HCT116 (cell line): ENCODE measurements at regions not wholly inside any gene's neighbourhood (a gene's known extent, or its start where the extent isn't known, plus 50 kb on each side); places are given as distances from the start of the nearest gene placed in this dataset.

Source experiments
- ATAC-seq: fragments of 200-7000 bp; cut with Tn5 transposase; 2 replicates; pipeline ENCODE4 v1.9.1; 2020; ENCODE audit warnings: mild to moderate bottlenecking, moderate library complexity
- BruUV-seq: library from RNA; stranded (reverse); fragments of 400-500 nt; replicated peaks from 2 replicates; lab custom pipeline; 2021; lab: Mats Ljungman, UMichigan
- CTCF ChIA-PET: fragments of 300-600 bp; sonication (Branson Sonifier 250); formaldehyde crosslinking; loops from one replicate; lab custom pipeline; 2021; ENCODE audit warnings: antibody characterized with exemption; lab: Charles Lee
- POLR2A ChIA-PET: fragments of 300-600, 350-600 bp; sonication (Branson Sonifier 250); formaldehyde crosslinking; loops from one replicate; lab custom pipeline; 2021; ENCODE audit warnings: antibody characterized with exemption; lab: Charles Lee
- RAD21 ChIA-PET, 2 experiments: fragments of 300-600 bp; sonication (Branson Sonifier 250); formaldehyde crosslinking; loops; one replicate each; lab custom pipeline; 2023; ENCODE audit warnings: low total read pairs in 2 of 2; ENCODE audit not compliant: uncharacterized antibody in 2 of 2, unreplicated experiment in 2 of 2, low non-redundant PET in 1 of 2; lab: Charles Lee
- DNase-seq: peaks from one replicate; pipeline ENCODE4 v3.0.0-alpha.2; 2010; ENCODE audit warnings: low read depth, low spot score
- H2AFZ ChIP-seq: fragments of 200-600 bp; shearing (Covaris generic), sonication (generic); 2 replicates; pipeline ENCODE4 v1.6.1; 2017; ENCODE audit warnings: low read depth, mixed run types, mixed read lengths, antibody characterized with exemption, low read length; ENCODE audit not compliant: poor library complexity, severe bottlenecking
- H3K27ac ChIP-seq: 2 replicates; pipeline ENCODE4 v1.5.1; 2012; ENCODE audit warnings: low read depth, low read length
- H3K27me3 ChIP-seq: fragments of 200-600 bp; sonication (generic); 2 replicates; pipeline ENCODE4 v1.6.1; 2016; ENCODE audit warnings: mixed run types, low read length, mixed read lengths; ENCODE audit not compliant: insufficient read depth
- H3K36me3 ChIP-seq, 2 experiments: fragments of 200-500 bp in 1 of 2; fragments of 200-600 bp in 1 of 2; sonication (Bioruptor generic) in 1 of 2; sonication (generic) in 1 of 2; 2 replicates each; pipeline versions ENCODE4 v1.5.1 to v1.6.1; 2014 to 2016; ENCODE audit warnings: low read length in 2 of 2, inconsistent platforms in 1 of 2, mixed read lengths in 1 of 2, mixed run types in 1 of 2; ENCODE audit not compliant: insufficient read depth in 2 of 2, control insufficient read depth in 1 of 2
- H3K4me1 ChIP-seq, 2 experiments: fragments of 200-600 bp in 1 of 2; sonication (generic) in 1 of 2; 2 replicates each; pipeline versions ENCODE4 v1.5.1 to v1.6.1; 2012 to 2017; ENCODE audit warnings: low read length in 2 of 2, inconsistent platforms in 1 of 2, mild to moderate bottlenecking in 1 of 2, mixed read lengths in 1 of 2, mixed run types in 1 of 2, moderate library complexity in 1 of 2; ENCODE audit not compliant: insufficient read depth in 2 of 2, control insufficient read depth in 1 of 2
- H3K4me2 ChIP-seq: fragments of 200-600 bp; sonication (generic); 2 replicates; pipeline ENCODE4 v1.6.1; 2017; ENCODE audit warnings: mixed run types, low read length, mixed read lengths
- H3K4me3 ChIP-seq, 2 experiments: fragments of 200-600 bp in 1 of 2; sonication (generic) in 1 of 2; replicated peaks in 1 of 2; 2 replicates each; pipeline ENCODE4 v1.5.1; 2011 to 2016; ENCODE audit warnings: low read length in 2 of 2, control low read depth in 1 of 2, low read depth in 1 of 2, mild to moderate bottlenecking in 1 of 2, mixed read lengths in 1 of 2, mixed run types in 1 of 2
- H3K79me2 ChIP-seq: fragments of 200-600 bp; sonication (generic); 2 replicates; pipeline ENCODE4 v1.6.1; 2017; ENCODE audit warnings: mild to moderate bottlenecking, mixed run types, low read length, moderate library complexity, mixed read lengths; ENCODE audit not compliant: insufficient read depth
- H3K9ac ChIP-seq: fragments of 200-600 bp; sonication (generic); 2 replicates; pipeline ENCODE4 v1.6.1; 2016; ENCODE audit warnings: low read length, mixed read lengths
- H3K9me2 ChIP-seq: fragments of 200-600 bp; sonication (generic), shearing (Covaris generic); 2 replicates; pipeline ENCODE4 v1.6.1; 2017; ENCODE audit warnings: mixed run types, mild to moderate bottlenecking, moderate library complexity; ENCODE audit not compliant: insufficient read depth
- H3K9me3 ChIP-seq, 2 experiments: fragments of 200-500 bp in 1 of 2; fragments of 200-600 bp in 1 of 2; sonication (Bioruptor generic) in 1 of 2; sonication (generic) in 1 of 2; 2 replicates each; pipeline ENCODE4 v1.6.1; 2014 to 2017; ENCODE audit warnings: low read length in 2 of 2, mixed read lengths in 2 of 2, inconsistent platforms in 1 of 2, low read depth in 1 of 2, mild to moderate bottlenecking in 1 of 2, mixed run types in 1 of 2, moderate library complexity in 1 of 2; ENCODE audit not compliant: control insufficient read depth in 1 of 2, insufficient read depth in 1 of 2
- H4K20me1 ChIP-seq: fragments of 200-600 bp; sonication (generic), shearing (Covaris generic); 2 replicates; pipeline ENCODE4 v1.6.1; 2017; ENCODE audit warnings: mixed run types, mild to moderate bottlenecking, moderate library complexity; ENCODE audit not compliant: insufficient read depth
- CBX3 ChIP-seq: IDR thresholded peaks from 2 replicates; pipeline ENCODE4 v1.6.1; 2012; ENCODE audit warnings: low read depth
- CEBPB ChIP-seq: IDR thresholded peaks from 2 replicates; pipeline ENCODE4 v1.6.1; 2012; ENCODE audit warnings: low read depth
- EGR1 ChIP-seq: IDR thresholded peaks from 2 replicates; pipeline ENCODE4 v1.6.1; 2012; ENCODE audit warnings: low read depth
- EZH2phosphoT487 ChIP-seq: fragments of 200-600 bp; IDR thresholded peaks from 2 replicates; pipeline ENCODE4 v1.6.1; 2018; ENCODE audit warnings: antibody characterized with exemption, borderline replicate concordance
- FOSL1 ChIP-seq: IDR thresholded peaks from 2 replicates; pipeline ENCODE4 v1.6.1; 2012; ENCODE audit warnings: low read depth
- SP1 ChIP-seq: IDR thresholded peaks from 2 replicates; pipeline ENCODE4 v1.6.1; 2012; ENCODE audit warnings: low read depth
- SRF ChIP-seq: IDR thresholded peaks from 2 replicates; pipeline ENCODE4 v1.6.1; 2012; ENCODE audit warnings: low read depth
- TCF7L2 ChIP-seq: IDR thresholded peaks from 2 replicates; pipeline ENCODE4 v1.7.0; 2011; ENCODE audit warnings: borderline replicate concordance, inconsistent platforms; ENCODE audit not compliant: insufficient read depth, insufficient read length; ENCODE audit errors: extremely low read depth
- YY1 ChIP-seq: IDR thresholded peaks from 2 replicates; pipeline ENCODE4 v1.6.1; 2011; ENCODE audit warnings: low read length, low read depth, moderate library complexity, mild to moderate bottlenecking; ENCODE audit not compliant: insufficient replicate concordance; ENCODE audit errors: extremely low read depth
- ZFX ChIP-seq: fragments of 450-650 bp; IDR thresholded peaks from 2 replicates; pipeline ENCODE4 v1.6.1; 2017
- ZNF274 ChIP-seq: fragments of 200-500 bp; sonication (Bioruptor generic); IDR thresholded peaks from 2 replicates; pipeline ENCODE4 v1.6.1; 2014; ENCODE audit warnings: mild to moderate bottlenecking, low read depth, low read length, inconsistent platforms
- intact Hi-C: fragments of 100-400 bp; cut with micrococcal nuclease; formaldehyde crosslinking; loops from 2 replicates; pipeline ENCODE4 v1.10.0; 2022
- TF ChIP-seq, protein P1 (sequence below): IDR thresholded peaks from 2 replicates; pipeline ENCODE4 v1.6.1; 2011; ENCODE audit warnings: mild to moderate bottlenecking, low read length, moderate library complexity; ENCODE audit not compliant: insufficient replicate concordance; ENCODE audit errors: extremely low read depth

DNA sequence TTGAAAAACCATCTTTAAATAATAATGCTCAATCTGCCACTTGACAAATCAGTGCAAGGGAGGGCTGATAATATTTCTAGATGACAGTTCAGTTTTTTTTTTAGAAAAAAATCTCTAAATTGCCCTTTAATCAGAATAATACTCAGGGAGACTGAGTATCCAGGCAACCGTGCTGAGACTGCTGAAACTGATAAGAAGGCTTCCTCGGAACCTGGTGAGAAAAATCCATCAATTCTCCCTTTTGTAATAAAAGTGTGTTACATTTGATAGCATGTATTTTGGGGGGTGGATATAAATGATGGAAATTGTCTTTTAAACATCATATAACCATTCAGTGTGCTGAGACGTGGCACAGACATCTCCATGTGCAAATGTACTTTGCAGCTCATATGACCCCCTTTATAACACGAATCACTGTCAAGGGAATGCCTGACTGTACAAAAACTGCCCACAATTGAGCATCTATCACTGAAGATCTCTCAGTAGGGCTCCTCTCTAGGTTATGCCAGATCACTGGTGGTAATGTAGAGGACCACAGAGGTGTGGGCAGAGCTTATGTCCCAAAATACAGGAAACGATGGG, 491.1 kb upstream of the ADARB2 start:
- H3K9me3 ChIP-seq, result peaks cover 9 to 10% of the 10 kb centered on the region in 2 experiments; a peak in 2 of 4 replicates
- POLR2A ChIA-PET, result no interaction called here
- no peak for ATAC-seq
- no peaks in the 10 kb centered on the region for H3K79me2 ChIP-seq
- TF ChIP-seq, protein P1, sequence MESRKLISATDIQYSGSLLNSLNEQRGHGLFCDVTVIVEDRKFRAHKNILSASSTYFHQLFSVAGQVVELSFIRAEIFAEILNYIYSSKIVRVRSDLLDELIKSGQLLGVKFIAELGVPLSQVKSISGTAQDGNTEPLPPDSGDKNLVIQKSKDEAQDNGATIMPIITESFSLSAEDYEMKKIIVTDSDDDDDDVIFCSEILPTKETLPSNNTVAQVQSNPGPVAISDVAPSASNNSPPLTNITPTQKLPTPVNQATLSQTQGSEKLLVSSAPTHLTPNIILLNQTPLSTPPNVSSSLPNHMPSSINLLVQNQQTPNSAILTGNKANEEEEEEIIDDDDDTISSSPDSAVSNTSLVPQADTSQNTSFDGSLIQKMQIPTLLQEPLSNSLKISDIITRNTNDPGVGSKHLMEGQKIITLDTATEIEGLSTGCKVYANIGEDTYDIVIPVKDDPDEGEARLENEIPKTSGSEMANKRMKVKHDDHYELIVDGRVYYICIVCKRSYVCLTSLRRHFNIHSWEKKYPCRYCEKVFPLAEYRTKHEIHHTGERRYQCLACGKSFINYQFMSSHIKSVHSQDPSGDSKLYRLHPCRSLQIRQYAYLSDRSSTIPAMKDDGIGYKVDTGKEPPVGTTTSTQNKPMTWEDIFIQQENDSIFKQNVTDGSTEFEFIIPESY, result no peak
- TF ChIP-seq YY1, result no peak
- no peak for TF ChIP-seq EZH2phosphoT487
- no peak for TF ChIP-seq CBX3
- TF ChIP-seq FOSL1, result no peak
- no peak for TF ChIP-seq EGR1
- TF ChIP-seq, all 23 proteins: peak for 0
- no peak overlapping the region for H2AFZ ChIP-seq
- no peaks in the 10 kb centered on the region for H4K20me1 ChIP-seq
- H3K36me3 ChIP-seq, result no peaks in the 10 kb centered on the region
- ChIA-PET CTCF (no interaction called here), RAD21 (no interaction called here)
- intact Hi-C loops, result no loop called here
- no TSS peak for BruUV-seq
- H3K4me2 ChIP-seq, result no peak overlapping the region
- H3K9ac ChIP-seq, result no peak overlapping the region
- no peak for DNase-seq
- H3K27ac ChIP-seq, result no peak overlapping the region
- no peaks in the 10 kb centered on the region for H3K4me1 ChIP-seq
- no peaks in the 10 kb centered on the region for H3K9me2 ChIP-seq
- H3K4me3 ChIP-seq, result no peak overlapping the region
- no peaks in the 10 kb centered on the region for H3K27me3 ChIP-seq

GRCh38 chr10:2225609-2226008, 488.3 kb upstream of the ADARB2 start:
- Histone ChIP-seq H3K36me3 (no peaks in the 10 kb centered on the region), H2AFZ (no peak overlapping the region), H3K9ac (no peak overlapping the region), H3K79me2 (no peaks in the 10 kb centered on the region), H3K9me3 (peaks cover 10 to 24% of the 10 kb centered on the region in 2 experiments; a peak in 2 of 4 replicates), H4K20me1 (no peaks in the 10 kb centered on the region), H3K9me2 (no peaks in the 10 kb centered on the region), H3K27ac (no peak overlapping the region), H3K27me3 (no peaks in the 10 kb centered on the region), H3K4me2 (no peak overlapping the region), H3K4me1 (no peaks in the 10 kb centered on the region), H3K4me3 (no peak overlapping the region)
- ChIA-PET CTCF (no interaction called here), POLR2A (no interaction called here), RAD21 (no interaction called here)
- ATAC-seq (no peak), DNase-seq (no peak)
- no TSS peak for BruUV-seq
- TF ChIP-seq ZFX (no peak), SP1 (no peak), SRF (no peak), TCF7L2 (no peak), ZNF274 (no peak), CEBPB (no peak)
- intact Hi-C loops, result no loop called here
